ENCODE measurements at regions not wholly inside any gene's neighbourhood (a gene's known extent, or its start where the extent isn't known, plus 50 kb on each side); places are given as distances from the start of the nearest gene placed in this dataset.

- Histone ChIP-seq H3K27ac (ENCODE audit: low read depth in 1 of 2, low read length in 2 of 2) (no peak overlapping the region), H3K9me3 (ENCODE audit: control insufficient read depth in 4 of 4, low read length in 3 of 4) (peaks cover 0 to 7% (median 3%) of the 10 kb centered on the region in 4 donors), H3K36me3 (ENCODE audit: control insufficient read depth in 4 of 4, insufficient read depth in 3 of 4, low read depth in 1 of 4, low read length in 3 of 4) (no peaks in the 10 kb centered on the region), H3K4me3 (ENCODE audit: low read depth in 1 of 3, low read length in 3 of 3) (no peak overlapping the region), H3K4me1 (ENCODE audit: control insufficient read depth in 4 of 4, insufficient read depth in 4 of 4, low read length in 3 of 4) (no peaks in the 10 kb centered on the region), H3K9ac (ENCODE audit: low read depth in 1 of 2, low read length in 2 of 2) (no peak overlapping the region), H3K27me3 (ENCODE audit: control insufficient read depth in 4 of 4, insufficient read depth in 4 of 4, low read length in 3 of 4) (no peaks in the 10 kb centered on the region)
- TF ChIP-seq EGR1 (IDR thresholded peaks at IDR 0.05; ENCODE audit: low read depth in 2 of 2) (no peak), TAF1 (conservative IDR thresholded peaks at IDR 0.05) (no peak), SP1 (IDR thresholded peaks at IDR 0.05) (no peak), HNF4G (IDR thresholded peaks at IDR 0.05) (no peak), YY1 (IDR thresholded peaks at IDR 0.05) (no peak), JUND (IDR thresholded peaks at IDR 0.05) (no peak), HNF4A (conservative IDR thresholded peaks at IDR 0.05) (no peak), MAX (IDR thresholded peaks at IDR 0.05) (no peak), FOXA2 (IDR thresholded peaks at IDR 0.05) (no peak), CTCF (IDR thresholded peaks at IDR 0.05; ENCODE audit: low read depth, low read length, missing input control) (no peak)
- WGBS, result 95% methylated on average over 44 of the region's 44 CpGs
- no peak for DNase-seq (ENCODE audit: low spot score)
Measured at GRCh38 chr2:2750867-2751714, 420.0 kb upstream of the MYT1L start.

DNA sequence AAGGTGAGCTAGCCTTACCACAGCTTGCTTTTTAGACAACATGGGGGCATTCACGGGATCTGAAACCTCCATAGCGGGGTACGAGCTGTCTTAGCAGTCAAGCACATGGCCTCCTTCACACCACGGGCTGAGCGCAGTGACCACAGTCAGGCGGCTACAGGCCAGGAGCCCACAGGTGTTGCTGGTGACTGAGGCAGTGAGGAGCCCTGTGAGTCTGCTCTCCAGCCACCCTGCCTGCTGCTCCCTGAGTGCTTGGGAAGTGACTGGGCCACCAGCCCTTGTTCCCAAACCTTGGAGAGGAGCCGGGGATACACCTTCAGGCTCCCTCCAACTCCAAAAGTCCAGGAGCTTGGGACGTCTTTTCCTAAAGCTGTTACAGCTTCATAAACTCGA, 418.1 kb upstream of the MYT1L start:
- DNase-seq (ENCODE audit: low spot score), result no peak
- Histone ChIP-seq H3K9ac (ENCODE audit: low read depth in 1 of 2, low read length in 2 of 2) (no peak overlapping the region), H3K36me3 (ENCODE audit: control insufficient read depth in 4 of 4, insufficient read depth in 3 of 4, low read depth in 1 of 4, low read length in 3 of 4) (no peaks in the 10 kb centered on the region), H3K27me3 (ENCODE audit: control insufficient read depth in 4 of 4, insufficient read depth in 4 of 4, low read length in 3 of 4) (no peaks in the 10 kb centered on the region), H3K27ac (ENCODE audit: low read depth in 1 of 2, low read length in 2 of 2) (no peak overlapping the region), H3K4me1 (ENCODE audit: control insufficient read depth in 4 of 4, insufficient read depth in 4 of 4, low read length in 3 of 4) (no peaks in the 10 kb centered on the region), H3K4me3 (ENCODE audit: low read depth in 1 of 3, low read length in 3 of 3) (no peak overlapping the region), H3K9me3 (ENCODE audit: control insufficient read depth in 4 of 4, low read length in 3 of 4) (peaks cover 0 to 7% (median 3%) of the 10 kb centered on the region in 4 donors)
- TF ChIP-seq HNF4G (IDR thresholded peaks at IDR 0.05) (no peak), HNF4A (conservative IDR thresholded peaks at IDR 0.05) (no peak), TAF1 (conservative IDR thresholded peaks at IDR 0.05) (no peak), SP1 (IDR thresholded peaks at IDR 0.05) (no peak), GABPA (IDR thresholded peaks at IDR 0.05 in 1 of 2, conservative IDR thresholded peaks at IDR 0.05 in 1 of 2) (no peak), FOXA1 (IDR thresholded peaks at IDR 0.05) (no peak), FOXA2 (IDR thresholded peaks at IDR 0.05) (no peak), MAX (IDR thresholded peaks at IDR 0.05) (no peak), ATF3 (IDR thresholded peaks at IDR 0.05) (no peak)
- TF ChIP-seq, protein P1, sequence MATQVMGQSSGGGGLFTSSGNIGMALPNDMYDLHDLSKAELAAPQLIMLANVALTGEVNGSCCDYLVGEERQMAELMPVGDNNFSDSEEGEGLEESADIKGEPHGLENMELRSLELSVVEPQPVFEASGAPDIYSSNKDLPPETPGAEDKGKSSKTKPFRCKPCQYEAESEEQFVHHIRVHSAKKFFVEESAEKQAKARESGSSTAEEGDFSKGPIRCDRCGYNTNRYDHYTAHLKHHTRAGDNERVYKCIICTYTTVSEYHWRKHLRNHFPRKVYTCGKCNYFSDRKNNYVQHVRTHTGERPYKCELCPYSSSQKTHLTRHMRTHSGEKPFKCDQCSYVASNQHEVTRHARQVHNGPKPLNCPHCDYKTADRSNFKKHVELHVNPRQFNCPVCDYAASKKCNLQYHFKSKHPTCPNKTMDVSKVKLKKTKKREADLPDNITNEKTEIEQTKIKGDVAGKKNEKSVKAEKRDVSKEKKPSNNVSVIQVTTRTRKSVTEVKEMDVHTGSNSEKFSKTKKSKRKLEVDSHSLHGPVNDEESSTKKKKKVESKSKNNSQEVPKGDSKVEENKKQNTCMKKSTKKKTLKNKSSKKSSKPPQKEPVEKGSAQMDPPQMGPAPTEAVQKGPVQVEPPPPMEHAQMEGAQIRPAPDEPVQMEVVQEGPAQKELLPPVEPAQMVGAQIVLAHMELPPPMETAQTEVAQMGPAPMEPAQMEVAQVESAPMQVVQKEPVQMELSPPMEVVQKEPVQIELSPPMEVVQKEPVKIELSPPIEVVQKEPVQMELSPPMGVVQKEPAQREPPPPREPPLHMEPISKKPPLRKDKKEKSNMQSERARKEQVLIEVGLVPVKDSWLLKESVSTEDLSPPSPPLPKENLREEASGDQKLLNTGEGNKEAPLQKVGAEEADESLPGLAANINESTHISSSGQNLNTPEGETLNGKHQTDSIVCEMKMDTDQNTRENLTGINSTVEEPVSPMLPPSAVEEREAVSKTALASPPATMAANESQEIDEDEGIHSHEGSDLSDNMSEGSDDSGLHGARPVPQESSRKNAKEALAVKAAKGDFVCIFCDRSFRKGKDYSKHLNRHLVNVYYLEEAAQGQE (IDR thresholded peaks at IDR 0.05), result no peak
- 83% methylated on average over 9 of the region's 9 CpGs for WGBS

All from liver (tissue), 8 donors.